ENCODE measurements at regions not wholly inside any gene's neighbourhood (a gene's known extent, or its start where the extent isn't known, plus 50 kb on each side); places are given as distances from the start of the nearest gene placed in this dataset.

GRCh38 chr13:106153876-106154275 lies 381.6 kb downstream of the EFNB2 start:
- no peak for TF ChIP-seq EZH2phosphoT487 (IDR thresholded peaks at IDR 0.05; ENCODE audit: borderline replicate concordance, low read depth, low read length)
- TF ChIP-seq, protein P1, sequence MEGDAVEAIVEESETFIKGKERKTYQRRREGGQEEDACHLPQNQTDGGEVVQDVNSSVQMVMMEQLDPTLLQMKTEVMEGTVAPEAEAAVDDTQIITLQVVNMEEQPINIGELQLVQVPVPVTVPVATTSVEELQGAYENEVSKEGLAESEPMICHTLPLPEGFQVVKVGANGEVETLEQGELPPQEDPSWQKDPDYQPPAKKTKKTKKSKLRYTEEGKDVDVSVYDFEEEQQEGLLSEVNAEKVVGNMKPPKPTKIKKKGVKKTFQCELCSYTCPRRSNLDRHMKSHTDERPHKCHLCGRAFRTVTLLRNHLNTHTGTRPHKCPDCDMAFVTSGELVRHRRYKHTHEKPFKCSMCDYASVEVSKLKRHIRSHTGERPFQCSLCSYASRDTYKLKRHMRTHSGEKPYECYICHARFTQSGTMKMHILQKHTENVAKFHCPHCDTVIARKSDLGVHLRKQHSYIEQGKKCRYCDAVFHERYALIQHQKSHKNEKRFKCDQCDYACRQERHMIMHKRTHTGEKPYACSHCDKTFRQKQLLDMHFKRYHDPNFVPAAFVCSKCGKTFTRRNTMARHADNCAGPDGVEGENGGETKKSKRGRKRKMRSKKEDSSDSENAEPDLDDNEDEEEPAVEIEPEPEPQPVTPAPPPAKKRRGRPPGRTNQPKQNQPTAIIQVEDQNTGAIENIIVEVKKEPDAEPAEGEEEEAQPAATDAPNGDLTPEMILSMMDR (conservative IDR thresholded peaks at IDR 0.05; ENCODE audit: low read length) = no peak
- Histone ChIP-seq H3K27ac (ENCODE audit: low read depth, low read length, poor library complexity, severe bottlenecking) (no peak overlapping the region), H3K4me3 (ENCODE audit: low read depth, low read length, poor library complexity, severe bottlenecking) (no peak overlapping the region), H3K9me3 (ENCODE audit: low read length) (no peaks in the 10 kb centered on the region), H3K9me2 (ENCODE audit: insufficient read depth, low read length) (no peaks in the 10 kb centered on the region), H4K20me1 (ENCODE audit: insufficient read depth, low read length) (no peaks in the 10 kb centered on the region), H2AFZ (ENCODE audit: low read length) (no peak overlapping the region), H3K4me1 (ENCODE audit: insufficient read depth, low read length, poor library complexity, severe bottlenecking) (no peaks in the 10 kb centered on the region), H3K79me2 (ENCODE audit: insufficient read depth, low read depth, low read length) (no peaks in the 10 kb centered on the region), H3K36me3 (ENCODE audit: insufficient read depth, low read length) (no peaks in the 10 kb centered on the region), H3K4me2 (ENCODE audit: low read length) (no peak overlapping the region)
- ChIA-PET POLR2A (no interaction called here), CTCF (ENCODE audit: unreplicated experiment) (no interaction called here)
- no peak for DNase-seq (ENCODE audit: low spot score)
- intact Hi-C loops (cut with micrococcal nuclease; ENCODE audit: unreplicated experiment) = no loop called here
- no TSS peak for BruUV-seq (replicated peaks)

DNA sequence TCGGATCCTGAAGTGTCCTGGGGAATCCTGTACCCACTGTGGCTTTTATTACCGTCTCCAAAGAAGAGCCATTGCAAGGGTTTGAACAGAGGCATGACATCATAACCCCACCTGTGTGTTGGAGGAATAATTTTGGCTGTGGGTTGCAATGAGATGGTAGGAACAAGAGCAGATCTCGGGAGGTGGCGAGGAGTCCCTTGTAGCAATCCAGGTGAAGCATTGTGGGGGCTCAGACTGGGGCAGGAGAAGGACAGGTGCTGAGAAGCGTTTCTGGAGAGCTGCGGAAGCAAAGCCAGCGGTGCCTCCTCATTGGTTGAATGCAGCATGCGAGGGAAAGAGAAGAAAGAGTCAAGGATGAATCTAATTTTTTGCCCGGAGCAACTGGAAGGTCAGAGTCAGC lies 382.4 kb downstream of the EFNB2 start:
- Histone ChIP-seq H4K20me1 (ENCODE audit: insufficient read depth, low read length) (no peaks in the 10 kb centered on the region), H3K4me2 (ENCODE audit: low read length) (no peak overlapping the region), H3K4me1 (ENCODE audit: insufficient read depth, low read length, poor library complexity, severe bottlenecking) (no peaks in the 10 kb centered on the region), H3K36me3 (ENCODE audit: insufficient read depth, low read length) (no peaks in the 10 kb centered on the region), H3K79me2 (ENCODE audit: insufficient read depth, low read depth, low read length) (no peaks in the 10 kb centered on the region), H3K4me3 (ENCODE audit: low read depth, low read length, poor library complexity, severe bottlenecking) (no peak overlapping the region), H2AFZ (ENCODE audit: low read length) (no peak overlapping the region), H3K9me2 (ENCODE audit: insufficient read depth, low read length) (no peaks in the 10 kb centered on the region), H3K27ac (ENCODE audit: low read depth, low read length, poor library complexity, severe bottlenecking) (no peak overlapping the region), H3K9me3 (ENCODE audit: low read length) (no peaks in the 10 kb centered on the region)
- intact Hi-C loops (cut with micrococcal nuclease; ENCODE audit: unreplicated experiment) = no loop called here
- ChIA-PET CTCF (ENCODE audit: unreplicated experiment) (no interaction called here), POLR2A (no interaction called here)
- DNase-seq (ENCODE audit: low spot score) = no peak
- no TSS peak for BruUV-seq (replicated peaks)
- TF ChIP-seq, protein P1 (conservative IDR thresholded peaks at IDR 0.05; ENCODE audit: low read length) = no peak
- TF ChIP-seq EZH2phosphoT487 (IDR thresholded peaks at IDR 0.05; ENCODE audit: borderline replicate concordance, low read depth, low read length) = no peak

DNA sequence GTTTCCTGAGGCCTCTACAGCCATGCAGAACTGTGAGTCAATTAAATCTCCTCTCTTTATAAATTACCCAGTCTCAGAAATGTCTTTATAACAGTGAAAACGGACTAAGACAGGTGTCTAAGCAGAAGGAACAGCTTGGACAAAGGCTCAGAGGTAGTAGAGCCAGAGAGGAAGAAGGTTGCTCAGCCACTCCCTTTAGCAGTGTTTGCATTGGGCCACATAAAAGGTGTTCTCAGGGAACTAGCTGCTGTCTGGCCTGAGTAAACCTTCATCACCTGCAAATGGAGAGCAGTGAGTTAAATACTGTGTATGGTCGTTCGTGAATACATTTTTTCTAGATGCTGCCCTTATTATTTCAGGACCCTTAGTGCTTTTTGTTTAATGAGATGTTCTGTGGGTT lies 383.4 kb downstream of the EFNB2 start:
- Histone ChIP-seq H3K36me3 (ENCODE audit: insufficient read depth, low read length) (no peaks in the 10 kb centered on the region), H4K20me1 (ENCODE audit: insufficient read depth, low read length) (no peaks in the 10 kb centered on the region), H3K4me1 (ENCODE audit: insufficient read depth, low read length, poor library complexity, severe bottlenecking) (no peaks in the 10 kb centered on the region), H3K9me3 (ENCODE audit: low read length) (no peaks in the 10 kb centered on the region), H3K79me2 (ENCODE audit: insufficient read depth, low read depth, low read length) (no peaks in the 10 kb centered on the region), H3K4me2 (ENCODE audit: low read length) (no peak overlapping the region), H3K27ac (ENCODE audit: low read depth, low read length, poor library complexity, severe bottlenecking) (no peak overlapping the region), H3K9me2 (ENCODE audit: insufficient read depth, low read length) (no peaks in the 10 kb centered on the region), H3K4me3 (ENCODE audit: low read depth, low read length, poor library complexity, severe bottlenecking) (no peak overlapping the region), H2AFZ (ENCODE audit: low read length) (no peak overlapping the region)
- BruUV-seq (replicated peaks) = no TSS peak
- CTCF ChIA-PET (ENCODE audit: unreplicated experiment) = no interaction called here
- POLR2A ChIA-PET = no interaction called here
- intact Hi-C loops (cut with micrococcal nuclease; ENCODE audit: unreplicated experiment) = no loop called here
- no peak for TF ChIP-seq EZH2phosphoT487 (IDR thresholded peaks at IDR 0.05; ENCODE audit: borderline replicate concordance, low read depth, low read length)
- TF ChIP-seq, protein P1 (conservative IDR thresholded peaks at IDR 0.05; ENCODE audit: low read length) = no peak
- DNase-seq (ENCODE audit: low spot score) = no peak

All from OCI-LY7 (cell line).